ENCODE measurements at regions not wholly inside any gene's neighbourhood (a gene's known extent, or its start where the extent isn't known, plus 50 kb on each side); places are given as distances from the start of the nearest gene placed in this dataset.

DNA sequence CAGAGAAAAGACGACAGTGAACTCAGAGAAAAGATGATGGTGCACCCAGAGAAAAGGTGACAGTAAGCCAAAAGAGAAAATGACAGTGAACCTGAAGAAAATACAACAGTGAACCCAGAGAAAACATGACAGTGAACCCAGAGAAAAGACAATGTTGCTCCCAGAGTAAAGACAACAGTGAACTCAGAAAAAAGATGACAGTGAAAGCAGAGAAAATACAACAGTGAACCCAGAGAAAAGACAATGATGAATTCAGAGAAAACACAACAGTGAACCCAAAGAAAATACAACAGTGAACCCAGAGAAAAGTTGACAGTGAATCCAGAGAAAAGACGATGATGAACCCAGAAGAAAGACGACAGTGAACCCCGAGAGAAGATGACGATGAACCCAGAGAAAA, 140.5 kb upstream of the MAP3K4 start:
- 84% methylated on average over 5 of the region's 5 CpGs; no CpG with 5 or more reads in 1 of the 2 experiments for WGBS, 2 experiments (ENCODE audit: extremely low coverage in 1 of 2, insufficient coverage in 1 of 2, insufficient read length in 1 of 2, insufficient replicate concordance in 2 of 2, low coverage in 1 of 2, low lambda C conversion rate in 2 of 2, missing lambda C conversion rate in 1 of 2)
- POLR2A ChIA-PET (ENCODE audit: partially characterized antibody): no interaction called here
- TF ChIP-seq, protein P1, sequence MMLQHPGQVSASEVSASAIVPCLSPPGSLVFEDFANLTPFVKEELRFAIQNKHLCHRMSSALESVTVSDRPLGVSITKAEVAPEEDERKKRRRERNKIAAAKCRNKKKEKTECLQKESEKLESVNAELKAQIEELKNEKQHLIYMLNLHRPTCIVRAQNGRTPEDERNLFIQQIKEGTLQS (IDR thresholded peaks at IDR 0.05; ENCODE audit: insufficient read depth, low read depth, low read length): no peak
- no peak for TF ChIP-seq NRF1 (IDR thresholded peaks at IDR 0.05; ENCODE audit: low read depth, low read length)
- TF ChIP-seq CEBPB (IDR thresholded peaks at IDR 0.05; ENCODE audit: low read depth, low read length): no peak
- no peak for TF ChIP-seq CTBP2 (IDR thresholded peaks at IDR 0.05; ENCODE audit: borderline replicate concordance, insufficient read depth, insufficient read length, low read length)
- no peak for TF ChIP-seq EP300 (IDR thresholded peaks at IDR 0.05; ENCODE audit: borderline replicate concordance in 1 of 2, low read depth in 2 of 2, low read length in 2 of 2)
- no peak for TF ChIP-seq HDAC2 (IDR thresholded peaks at IDR 0.05; ENCODE audit: borderline replicate concordance in 1 of 2, low read depth in 2 of 2, low read length in 2 of 2)
- TF ChIP-seq, protein P2, sequence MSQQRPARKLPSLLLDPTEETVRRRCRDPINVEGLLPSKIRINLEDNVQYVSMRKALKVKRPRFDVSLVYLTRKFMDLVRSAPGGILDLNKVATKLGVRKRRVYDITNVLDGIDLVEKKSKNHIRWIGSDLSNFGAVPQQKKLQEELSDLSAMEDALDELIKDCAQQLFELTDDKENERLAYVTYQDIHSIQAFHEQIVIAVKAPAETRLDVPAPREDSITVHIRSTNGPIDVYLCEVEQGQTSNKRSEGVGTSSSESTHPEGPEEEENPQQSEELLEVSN (IDR thresholded peaks at IDR 0.05): no peak

More for the DNA sequence above, 140.5 kb upstream of the MAP3K4 start:
- Histone ChIP-seq H3K56ac (replicated peaks; ENCODE audit: insufficient read length, low read depth, low read length) (no peak overlapping the region), H3K4me2 (ENCODE audit: insufficient read depth in 1 of 2, low read depth in 2 of 2, low read length in 2 of 2) (no peak overlapping the region), H3K18ac (ENCODE audit: extremely low read depth, low read length) (no peak overlapping the region), H3K79me1 (ENCODE audit: low read depth, low read length) (no peaks in the 10 kb centered on the region), H3K79me2 (ENCODE audit: control insufficient read depth in 1 of 2, insufficient read depth in 2 of 2, low read length in 2 of 2) (no peaks in the 10 kb centered on the region), H3K14ac (ENCODE audit: insufficient read length) (no peak overlapping the region), H3K4ac (replicated peaks; ENCODE audit: insufficient read length, low read depth, low read length) (no peak overlapping the region), H3K9ac (replicated peaks in 1 of 4; ENCODE audit: extremely low read depth in 1 of 4, low read depth in 3 of 4, low read length in 3 of 4) (no peak overlapping the region), H4K91ac (replicated peaks; ENCODE audit: insufficient read length, low read length) (no peak overlapping the region), H3K9me3 (ENCODE audit: insufficient read depth in 2 of 2, low read depth in 1 of 2, low read length in 1 of 2) (no peaks in the 10 kb centered on the region), H3K4me1 (replicated peaks in 1 of 4; ENCODE audit: control insufficient read depth in 3 of 4, insufficient read depth in 4 of 4, low read length in 3 of 4) (no peaks in the 10 kb centered on the region), H2BK20ac (ENCODE audit: low read length) (no peak overlapping the region), H2AFZ (ENCODE audit: low read length) (no peak overlapping the region), H4K5ac (ENCODE audit: insufficient read length, low read depth, low read length) (no peak overlapping the region), H3K36me3 (ENCODE audit: control insufficient read depth in 2 of 4, insufficient read depth in 4 of 4, low read length in 3 of 4) (no peaks in the 10 kb centered on the region), H2BK15ac (ENCODE audit: low read length) (no peak overlapping the region), H2BK5ac (ENCODE audit: low read depth, low read length) (no peak overlapping the region), H2AK5ac (ENCODE audit: low read depth, low read length) (no peak overlapping the region), H3K4me3 (ENCODE audit: extremely low read depth in 1 of 4, insufficient read depth in 2 of 4, low read depth in 3 of 4, low read length in 4 of 4) (no peak overlapping the region), H3K23ac (ENCODE audit: insufficient read length) (no peak overlapping the region), H3K27ac (ENCODE audit: low read depth, low read length) (no peak overlapping the region), H3K23me2 (ENCODE audit: low read depth, low read length) (no peaks in the 10 kb centered on the region), H4K8ac (ENCODE audit: extremely low read depth, insufficient read depth, low read length) (no peak overlapping the region), H2BK120ac (replicated peaks; ENCODE audit: low read depth, low read length) (no peak overlapping the region), H3K27me3 (replicated peaks in 1 of 4; ENCODE audit: control insufficient read depth in 3 of 4, extremely low read depth in 1 of 4, insufficient read depth in 3 of 4, low read length in 3 of 4) (no peaks in the 10 kb centered on the region), H4K20me1 (replicated peaks in 1 of 2; ENCODE audit: control insufficient read depth in 1 of 2, insufficient read depth in 2 of 2, low read length in 2 of 2) (no peaks in the 10 kb centered on the region), H2BK12ac (ENCODE audit: low read depth, low read length) (no peak overlapping the region)
- no peak for FAIRE-seq
- DNase-seq (ENCODE audit: low read depth in 1 of 2, low spot score in 2 of 2): no peak
- CTCF ChIA-PET (ENCODE audit: partially characterized antibody): no interaction called here
